ENCODE measurements at regions not wholly inside any gene's neighbourhood (a gene's known extent, or its start where the extent isn't known, plus 50 kb on each side); places are given as distances from the start of the nearest gene placed in this dataset.

DNA sequence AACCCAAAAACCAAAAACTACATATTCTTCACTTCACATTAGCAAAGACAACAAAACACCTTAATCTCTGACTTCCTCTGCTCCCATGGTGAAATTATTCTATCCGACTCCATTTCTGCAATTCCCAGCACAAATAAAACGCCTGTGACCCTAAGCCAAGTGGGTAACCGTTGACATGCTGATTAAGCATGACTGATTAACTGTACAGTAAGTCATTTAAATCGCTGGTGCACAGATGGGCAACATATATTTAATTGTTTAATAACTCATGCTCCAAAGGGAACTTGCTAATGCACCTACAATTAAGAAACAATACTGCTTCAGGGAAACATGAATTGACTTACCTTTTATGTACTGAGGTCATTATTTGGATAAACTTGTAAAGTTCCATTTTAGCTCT is 436.7 kb downstream of the KIF2B start:
- ChIA-PET CTCF (no interaction called here), POLR2A (no interaction called here)
- Mint-ChIP-seq H3K36me3 (ENCODE audit: insufficient read depth, unreplicated experiment) (no peaks in the 10 kb centered on the region), H3K27me3 (ENCODE audit: insufficient read depth, unreplicated experiment) (no peaks in the 10 kb centered on the region), H3K4me3 (ENCODE audit: unreplicated experiment) (no peak overlapping the region), H3K4me1 (ENCODE audit: low read depth, unreplicated experiment) (no peaks in the 10 kb centered on the region), H3K27ac (ENCODE audit: unreplicated experiment) (no peak overlapping the region), H3K9me3 (ENCODE audit: unreplicated experiment) (peaks cover 15% of the 10 kb centered on the region)
- Histone ChIP-seq H3K27me3 (replicated peaks; ENCODE audit: control insufficient read depth, insufficient read depth, low read length) (no peaks in the 10 kb centered on the region), H3K4me3 (ENCODE audit: low read depth, low read length) (no peak overlapping the region), H3K36me3 (ENCODE audit: control insufficient read depth, insufficient read depth, low read length) (no peaks in the 10 kb centered on the region), H3K9me3 (peaks cover 9% of the 10 kb centered on the region), H3K4me1 (peaks cover 6% of the 10 kb centered on the region; the same call in 1 of the 2 replicates)
- intact Hi-C loops (cut with micrococcal nuclease; ENCODE audit: unreplicated experiment) = no loop called here
- DNase-seq = no peak
- BruUV-seq (replicated peaks) = no TSS peak
- TF ChIP-seq, protein P1, sequence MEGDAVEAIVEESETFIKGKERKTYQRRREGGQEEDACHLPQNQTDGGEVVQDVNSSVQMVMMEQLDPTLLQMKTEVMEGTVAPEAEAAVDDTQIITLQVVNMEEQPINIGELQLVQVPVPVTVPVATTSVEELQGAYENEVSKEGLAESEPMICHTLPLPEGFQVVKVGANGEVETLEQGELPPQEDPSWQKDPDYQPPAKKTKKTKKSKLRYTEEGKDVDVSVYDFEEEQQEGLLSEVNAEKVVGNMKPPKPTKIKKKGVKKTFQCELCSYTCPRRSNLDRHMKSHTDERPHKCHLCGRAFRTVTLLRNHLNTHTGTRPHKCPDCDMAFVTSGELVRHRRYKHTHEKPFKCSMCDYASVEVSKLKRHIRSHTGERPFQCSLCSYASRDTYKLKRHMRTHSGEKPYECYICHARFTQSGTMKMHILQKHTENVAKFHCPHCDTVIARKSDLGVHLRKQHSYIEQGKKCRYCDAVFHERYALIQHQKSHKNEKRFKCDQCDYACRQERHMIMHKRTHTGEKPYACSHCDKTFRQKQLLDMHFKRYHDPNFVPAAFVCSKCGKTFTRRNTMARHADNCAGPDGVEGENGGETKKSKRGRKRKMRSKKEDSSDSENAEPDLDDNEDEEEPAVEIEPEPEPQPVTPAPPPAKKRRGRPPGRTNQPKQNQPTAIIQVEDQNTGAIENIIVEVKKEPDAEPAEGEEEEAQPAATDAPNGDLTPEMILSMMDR (IDR thresholded peaks at IDR 0.05; ENCODE audit: insufficient read depth in 1 of 2, low read depth in 1 of 2, low read length in 1 of 2, severe bottlenecking in 1 of 2, unreplicated experiment in 1 of 2) = no peak

- intact Hi-C loops (cut with micrococcal nuclease; ENCODE audit: unreplicated experiment) = no loop called here
- DNase-seq = no peak
- ChIA-PET CTCF (no interaction called here), POLR2A (no interaction called here)
- peaks cover 12% of the 10 kb centered on the region for H3K9me3 ChIP-seq
- Mint-ChIP-seq H3K27me3 (ENCODE audit: insufficient read depth, unreplicated experiment) (no peaks in the 10 kb centered on the region), H3K36me3 (ENCODE audit: insufficient read depth, unreplicated experiment) (no peaks in the 10 kb centered on the region), H3K27ac (ENCODE audit: unreplicated experiment) (no peak overlapping the region), H3K9me3 (ENCODE audit: unreplicated experiment) (peaks cover 23% of the 10 kb centered on the region), H3K4me1 (ENCODE audit: low read depth, unreplicated experiment) (no peaks in the 10 kb centered on the region), H3K4me3 (ENCODE audit: unreplicated experiment) (no peak overlapping the region)
- H3K27me3 ChIP-seq (replicated peaks; ENCODE audit: control insufficient read depth, insufficient read depth, low read length) = no peaks in the 10 kb centered on the region
- no TSS peak for BruUV-seq (replicated peaks)
- H3K4me1 ChIP-seq = peaks cover 6% of the 10 kb centered on the region; the same call in 1 of the 2 replicates
- H3K36me3 ChIP-seq (ENCODE audit: control insufficient read depth, insufficient read depth, low read length) = no peaks in the 10 kb centered on the region
- no peak overlapping the region for H3K4me3 ChIP-seq (ENCODE audit: low read depth, low read length)
- TF ChIP-seq, protein P1 (IDR thresholded peaks at IDR 0.05; ENCODE audit: insufficient read depth in 1 of 2, low read depth in 1 of 2, low read length in 1 of 2, severe bottlenecking in 1 of 2, unreplicated experiment in 1 of 2) = no peak
These were observed 438.7 kb downstream of the KIF2B start for GRCh38 chr17:54261465-54261864.

- TF ChIP-seq, protein P1 (IDR thresholded peaks at IDR 0.05; ENCODE audit: insufficient read depth in 1 of 2, low read depth in 1 of 2, low read length in 1 of 2, severe bottlenecking in 1 of 2, unreplicated experiment in 1 of 2) = no peak
- H3K4me1 Mint-ChIP-seq (ENCODE audit: low read depth, unreplicated experiment) = no peaks in the 10 kb centered on the region
- H3K9me3 Mint-ChIP-seq (ENCODE audit: unreplicated experiment) = peaks cover 15% of the 10 kb centered on the region
- 0 out of 2 replicates have a peak, but pooled peaks cover 3% of the 10 kb centered on the region for H3K4me1 ChIP-seq
- intact Hi-C loops (cut with micrococcal nuclease; ENCODE audit: unreplicated experiment) = no loop called here
- H3K27ac Mint-ChIP-seq (ENCODE audit: unreplicated experiment) = no peak overlapping the region
- no peak for DNase-seq
- no peaks in the 10 kb centered on the region for H3K36me3 ChIP-seq (ENCODE audit: control insufficient read depth, insufficient read depth, low read length)
- no peaks in the 10 kb centered on the region for H3K36me3 Mint-ChIP-seq (ENCODE audit: insufficient read depth, unreplicated experiment)
- POLR2A ChIA-PET = no interaction called here
- H3K9me3 ChIP-seq = 0 out of 2 replicates have a peak, but pooled peaks cover 3% of the 10 kb centered on the region
- no peak overlapping the region for H3K4me3 Mint-ChIP-seq (ENCODE audit: unreplicated experiment)
- no peak overlapping the region for H3K4me3 ChIP-seq (ENCODE audit: low read depth, low read length)
- CTCF ChIA-PET = interaction anchor here (0.7 kb wide), 1 partner anchor 17 kb away, joined by 3 read pairs; no protein-coding TSS in a partner anchor
- no peaks in the 10 kb centered on the region for H3K27me3 Mint-ChIP-seq (ENCODE audit: insufficient read depth, unreplicated experiment)
- no peaks in the 10 kb centered on the region for H3K27me3 ChIP-seq (replicated peaks; ENCODE audit: control insufficient read depth, insufficient read depth, low read length)
- BruUV-seq (replicated peaks) = no TSS peak
These were observed 447.2 kb downstream of the KIF2B start for GRCh38 chr17:54269881-54270280.
